ENCODE measurements at regions not wholly inside any gene's neighbourhood (a gene's known extent, or its start where the extent isn't known, plus 50 kb on each side); places are given as distances from the start of the nearest gene placed in this dataset.
"Not testable (repeated sequence)": the region's sequence is repeated elsewhere in the genome, so short reads cannot be mapped to it uniquely, and the experiment has no call there.

GRCh38 chrX:130498653-130499274 is 97.0 kb downstream of the RBMX2 start:
- no peak overlapping the region for H3K27ac Mint-ChIP-seq (ENCODE audit: unreplicated experiment)
- TF ChIP-seq CTCF (IDR thresholded peaks at IDR 0.05) = no peak

GRCh38 chrX:130502016-130502570 is 100.3 kb downstream of the RBMX2 start:
- no peak overlapping the region for H3K4me3 Mint-ChIP-seq (ENCODE audit: unreplicated experiment)
- no peak for TF ChIP-seq CTCF (IDR thresholded peaks at IDR 0.05)
- no peaks in the 10 kb centered on the region for H3K9me3 Mint-ChIP-seq (ENCODE audit: unreplicated experiment)
- H3K36me3 Mint-ChIP-seq (ENCODE audit: unreplicated experiment) = no peaks in the 10 kb centered on the region
- H3K27ac Mint-ChIP-seq (ENCODE audit: unreplicated experiment) = no peak overlapping the region
- no peaks in the 10 kb centered on the region for H3K4me1 Mint-ChIP-seq (ENCODE audit: unreplicated experiment)
- H3K27me3 Mint-ChIP-seq (ENCODE audit: unreplicated experiment) = no peaks in the 10 kb centered on the region
- no peak for DNase-seq (ENCODE audit: extremely low spot score, unreplicated experiment)

More at GRCh38 chrX:130498653-130499274, 97.0 kb downstream of the RBMX2 start:
- DNase-seq (ENCODE audit: extremely low spot score, unreplicated experiment) = no peak
- no peaks in the 10 kb centered on the region for H3K4me1 Mint-ChIP-seq (ENCODE audit: unreplicated experiment)
- H3K27me3 Mint-ChIP-seq (ENCODE audit: unreplicated experiment) = no peaks in the 10 kb centered on the region
- H3K9me3 Mint-ChIP-seq (ENCODE audit: unreplicated experiment) = no peaks in the 10 kb centered on the region
- H3K4me3 Mint-ChIP-seq (ENCODE audit: unreplicated experiment) = no peak overlapping the region
- no peaks in the 10 kb centered on the region for H3K36me3 Mint-ChIP-seq (ENCODE audit: unreplicated experiment)

GRCh38 chrX:130504019-130504418 is 102.2 kb downstream of the RBMX2 start:
- H3K27ac Mint-ChIP-seq (ENCODE audit: unreplicated experiment) = no peak overlapping the region
- no peaks in the 10 kb centered on the region for H3K27me3 Mint-ChIP-seq (ENCODE audit: unreplicated experiment)
- no peaks in the 10 kb centered on the region for H3K36me3 Mint-ChIP-seq (ENCODE audit: unreplicated experiment)
- no peak overlapping the region for H3K4me3 Mint-ChIP-seq (ENCODE audit: unreplicated experiment)
- TF ChIP-seq CTCF (IDR thresholded peaks at IDR 0.05) = no peak
- no peaks in the 10 kb centered on the region for H3K9me3 Mint-ChIP-seq (ENCODE audit: unreplicated experiment)
- DNase-seq (ENCODE audit: extremely low spot score, unreplicated experiment) = no peak
- no peaks in the 10 kb centered on the region for H3K4me1 Mint-ChIP-seq (ENCODE audit: unreplicated experiment)

GRCh38 chrX:130507015-130507414 is 105.2 kb downstream of the RBMX2 start:
- Mint-ChIP-seq H3K27ac (ENCODE audit: unreplicated experiment) (no peak overlapping the region), H3K4me3 (ENCODE audit: unreplicated experiment) (no peak overlapping the region), H3K9me3 (ENCODE audit: unreplicated experiment) (peaks cover 6% of the 10 kb centered on the region), H3K36me3 (ENCODE audit: unreplicated experiment) (no peaks in the 10 kb centered on the region), H3K27me3 (ENCODE audit: unreplicated experiment) (no peaks in the 10 kb centered on the region), H3K4me1 (ENCODE audit: unreplicated experiment) (no peaks in the 10 kb centered on the region)
- TF ChIP-seq CTCF (IDR thresholded peaks at IDR 0.05) = no peak
- no peak for DNase-seq (ENCODE audit: extremely low spot score, unreplicated experiment)

- not testable (repeated sequence) for H3K9me3 Mint-ChIP-seq (ENCODE audit: unreplicated experiment); H3K27ac Mint-ChIP-seq (ENCODE audit: unreplicated experiment); H3K4me1 Mint-ChIP-seq (ENCODE audit: unreplicated experiment); H3K4me3 Mint-ChIP-seq (ENCODE audit: unreplicated experiment); DNase-seq (ENCODE audit: extremely low spot score, unreplicated experiment); H3K36me3 Mint-ChIP-seq (ENCODE audit: unreplicated experiment); H3K27me3 Mint-ChIP-seq (ENCODE audit: unreplicated experiment)
Observed at GRCh38 chrX:130512534-130512933, 110.7 kb downstream of the RBMX2 start.
